GM19238 (cell line): ENCODE measurements at regions not wholly inside any gene's neighbourhood (a gene's known extent, or its start where the extent isn't known, plus 50 kb on each side); places are given as distances from the start of the nearest gene placed in this dataset.

ENCODE experiments used
- DNase-seq: peaks from one replicate; pipeline ENCODE4 v3.0.0; 2011; ENCODE audit warnings: low spot score; ENCODE audit not compliant: insufficient read length

DNA sequence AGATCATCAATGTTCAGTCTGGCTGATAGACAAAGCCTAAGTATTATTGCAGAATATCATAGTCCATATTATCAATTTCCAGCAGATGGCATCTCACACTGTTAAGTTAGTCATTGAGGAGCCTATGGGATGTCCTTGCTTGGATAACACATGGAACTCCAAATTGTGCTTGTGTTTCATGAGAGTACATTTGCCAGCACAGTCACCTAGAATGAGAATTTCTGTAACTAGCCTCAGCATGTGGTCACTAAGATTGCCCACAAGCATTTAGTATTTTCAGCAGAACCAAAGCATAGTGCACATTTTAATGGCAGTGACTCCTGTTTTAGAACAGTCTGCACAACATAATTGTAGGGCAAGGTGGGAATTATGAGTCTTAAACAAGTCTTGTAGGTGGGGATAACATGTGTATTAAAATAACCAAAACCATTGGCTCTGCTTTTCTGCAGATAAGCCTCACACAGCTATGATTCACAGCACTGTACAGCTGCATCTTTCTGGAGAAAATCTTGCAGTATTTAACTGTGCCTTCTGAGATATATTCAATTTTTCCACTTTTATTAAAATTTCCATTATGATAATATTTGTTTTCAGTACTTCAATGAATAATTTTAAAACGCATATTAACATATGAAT lies 882.8 kb upstream of the SOX9 start:
- no peak for DNase-seq

DNA sequence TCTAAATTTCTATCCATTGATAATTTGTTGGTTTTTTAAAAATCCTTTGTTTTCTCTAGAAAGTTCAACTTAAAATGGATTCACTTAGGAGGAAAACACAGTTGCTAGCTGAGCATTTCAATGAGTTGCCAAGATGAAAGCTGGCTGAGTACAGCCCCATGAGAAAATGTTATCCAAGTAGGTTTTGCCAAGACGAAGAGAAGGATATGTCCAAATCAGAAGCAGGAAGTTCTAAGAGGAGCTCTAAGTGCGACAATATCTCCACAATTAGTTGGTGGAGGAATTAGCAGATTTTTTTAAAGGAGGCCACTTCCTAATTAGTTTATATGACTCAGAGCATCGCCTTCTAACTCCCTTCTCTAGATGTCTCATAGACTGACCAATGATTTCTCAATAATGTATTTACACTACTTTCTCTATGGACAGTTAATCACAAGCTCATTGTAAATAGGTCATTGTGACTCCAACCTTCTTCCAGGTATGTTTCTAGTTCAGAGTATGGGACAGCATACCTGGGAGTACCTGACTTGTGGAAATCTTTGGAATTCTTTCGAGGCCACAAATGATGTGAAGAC lies 873.3 kb upstream of the SOX9 start:
- no peak for DNase-seq

DNA sequence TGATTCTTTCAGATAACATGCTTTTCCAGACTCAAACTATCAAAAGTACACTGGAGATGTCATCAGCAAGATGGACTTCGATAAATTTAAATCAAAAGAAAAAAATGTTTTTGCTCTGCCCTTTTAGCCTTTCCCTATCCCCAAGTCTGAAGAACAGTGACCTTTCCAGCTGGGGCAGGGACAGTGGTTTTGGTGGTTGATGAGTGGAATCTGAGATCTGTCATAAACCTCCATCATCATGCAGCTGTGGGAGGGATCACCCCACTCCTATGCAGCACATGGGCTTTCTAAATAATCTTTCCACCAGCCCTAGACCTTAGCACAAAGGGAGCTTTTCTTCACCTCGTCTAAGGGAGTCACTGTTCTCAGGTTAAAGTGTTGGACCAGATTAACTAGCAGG lies 869.5 kb upstream of the SOX9 start:
- DNase-seq: no peak

DNA sequence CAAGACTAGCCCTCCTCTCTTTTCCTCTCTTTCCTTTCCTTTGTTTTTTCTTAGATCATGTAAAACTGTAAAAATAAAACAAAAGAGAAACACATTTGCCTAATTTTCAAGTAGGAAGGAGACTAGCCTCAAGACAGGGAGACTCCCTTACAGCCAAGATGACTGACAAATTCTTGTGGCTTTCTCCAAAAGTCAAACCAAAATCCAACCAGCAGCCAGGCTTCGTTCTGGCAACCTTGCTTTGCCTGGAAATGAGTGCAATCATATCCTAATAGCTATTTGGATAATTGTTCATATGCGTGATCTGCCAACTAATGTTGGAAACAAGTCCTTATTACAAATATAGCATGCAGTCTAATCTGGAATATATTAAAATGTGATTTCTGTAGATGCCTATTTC lies 868.9 kb upstream of the SOX9 start:
- DNase-seq: no peak

DNA sequence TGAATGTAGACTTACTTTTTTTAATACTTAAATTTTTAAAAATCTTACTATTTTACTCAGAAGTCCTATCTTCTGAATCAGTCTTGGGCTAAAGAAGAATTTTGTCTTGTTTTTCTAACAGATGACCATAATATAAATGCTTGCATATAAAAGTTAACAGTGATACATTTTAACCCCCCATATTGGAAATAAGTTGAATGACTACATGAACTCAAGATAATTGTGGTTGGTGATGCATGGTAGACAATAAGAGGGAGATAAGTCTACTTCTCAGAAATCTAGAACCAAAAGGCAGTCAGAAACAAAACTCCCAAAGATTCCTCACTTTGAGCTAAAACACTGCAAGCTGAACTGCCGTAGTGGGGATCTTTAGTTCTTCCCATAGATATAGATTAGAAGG lies 868.4 kb upstream of the SOX9 start:
- DNase-seq: no peak

DNA sequence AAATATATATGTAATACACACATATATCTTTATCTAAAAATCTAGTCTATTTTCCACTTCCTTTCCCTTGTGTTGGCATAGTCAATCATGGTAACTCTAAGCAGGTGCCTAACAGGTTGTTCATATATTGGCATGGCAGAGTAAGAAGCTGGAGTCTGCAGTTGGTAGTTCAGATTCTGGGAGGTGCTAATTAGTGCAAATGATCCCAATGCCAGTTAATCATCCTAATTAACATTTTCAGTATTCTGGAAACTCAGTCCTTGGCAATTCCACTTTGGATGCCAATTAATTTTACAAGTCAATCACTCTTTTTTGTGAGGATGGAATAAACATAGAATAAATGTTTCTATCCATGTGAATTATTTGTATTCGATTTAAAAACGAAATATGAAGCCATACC lies 863.7 kb upstream of the SOX9 start:
- no peak for DNase-seq

DNA sequence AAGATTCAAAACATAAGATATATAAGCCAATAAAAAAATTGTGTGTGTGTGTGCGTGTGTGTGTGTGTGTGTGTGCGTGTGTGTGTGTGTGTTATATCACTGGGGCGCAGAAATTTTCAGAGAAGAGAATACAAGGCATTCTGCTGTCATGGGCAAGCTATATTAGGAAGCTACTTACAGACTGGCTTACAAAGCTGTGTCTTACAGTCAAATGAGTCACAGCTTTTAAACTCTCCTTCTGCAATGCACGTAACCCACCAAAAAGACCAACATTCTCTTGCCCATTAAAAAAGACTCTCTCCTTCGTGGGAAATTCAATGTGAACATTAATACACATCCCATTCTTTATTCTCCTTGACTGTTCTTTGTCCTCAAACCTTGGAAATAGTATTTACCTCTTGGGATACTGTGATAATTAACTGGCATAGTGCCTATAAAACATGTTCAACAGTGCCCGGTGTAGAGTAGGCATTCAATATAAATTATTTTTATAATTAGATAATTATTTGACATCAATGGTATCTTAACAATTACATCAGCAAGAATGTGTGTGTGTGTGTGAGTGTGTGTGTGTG lies 860.4 kb upstream of the SOX9 start:
- DNase-seq: no peak

DNA sequence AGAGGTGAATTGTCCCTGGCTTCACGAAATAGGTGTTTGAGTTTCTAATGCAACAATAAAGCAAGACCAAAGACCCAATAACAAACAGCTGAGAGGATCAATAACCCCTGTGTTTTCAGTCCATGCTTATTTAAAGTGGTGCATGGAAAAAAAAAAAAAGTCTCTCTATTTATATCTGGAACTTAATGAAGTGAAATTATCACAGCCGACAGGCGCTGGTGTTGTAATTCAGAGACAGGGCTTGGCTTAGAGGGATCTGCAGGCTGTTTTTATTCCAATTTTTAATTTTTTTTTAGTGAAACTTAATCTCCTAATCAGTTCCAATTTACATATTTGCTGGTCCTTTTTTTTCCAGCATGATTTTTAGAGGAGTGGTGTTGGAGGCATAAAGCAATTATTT lies 858.2 kb upstream of the SOX9 start:
- DNase-seq: no peak

DNA sequence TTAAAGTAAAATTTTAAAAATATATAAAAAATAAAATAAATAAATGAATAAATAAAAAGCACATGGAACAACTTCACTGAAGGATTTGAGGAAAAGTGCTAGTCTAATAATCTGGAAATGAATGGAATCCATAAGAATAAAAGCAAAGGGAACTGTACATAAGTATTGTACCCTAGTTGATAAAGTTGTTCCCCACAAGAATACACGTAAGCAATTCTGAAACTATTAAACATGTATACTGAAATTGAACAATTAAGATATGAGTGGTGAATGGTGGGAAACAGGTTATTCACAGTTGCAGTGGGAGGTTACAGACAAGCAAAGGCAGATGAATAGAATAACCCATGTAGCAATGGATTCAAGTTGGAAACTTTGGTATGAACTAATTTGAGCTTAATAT lies 853.2 kb upstream of the SOX9 start:
- DNase-seq: no peak

DNA sequence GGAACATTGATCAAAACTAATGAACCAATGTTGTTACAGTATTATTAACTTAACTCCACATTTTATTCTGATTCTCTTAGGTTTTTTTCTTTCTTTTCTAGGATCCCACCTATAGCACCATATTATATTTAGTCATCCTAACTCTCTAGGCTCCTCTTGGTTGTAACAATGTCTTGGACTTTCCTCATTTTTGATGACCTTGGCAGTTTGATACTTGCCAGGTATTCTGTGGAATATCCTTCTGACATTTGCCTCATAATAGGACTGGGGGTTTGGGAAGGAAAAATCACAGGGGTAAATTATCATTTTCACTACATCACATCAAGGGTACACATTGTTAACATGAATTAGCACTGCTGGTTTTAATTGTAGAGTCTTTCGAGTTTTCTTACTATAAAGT lies 851.6 kb upstream of the SOX9 start:
- DNase-seq: no peak

DNA sequence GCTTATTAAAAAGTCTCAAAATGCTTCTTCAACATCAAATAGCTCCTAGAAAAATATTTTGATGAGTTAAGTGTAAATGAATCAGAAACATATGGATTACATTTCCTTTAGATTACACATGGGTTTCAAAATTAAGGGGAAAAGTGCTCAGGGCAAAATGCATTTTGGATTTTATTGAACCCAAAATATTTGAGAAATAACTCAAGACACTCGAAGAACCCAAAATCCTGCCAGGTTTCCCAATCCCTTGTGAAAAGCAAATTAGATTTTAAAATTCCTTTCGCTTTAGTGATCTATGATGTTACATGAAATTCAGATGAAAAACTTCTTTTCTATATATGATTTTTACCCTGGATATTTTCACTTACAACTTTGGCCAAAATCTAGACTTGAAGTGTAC lies 847.4 kb upstream of the SOX9 start:
- no peak for DNase-seq

DNA sequence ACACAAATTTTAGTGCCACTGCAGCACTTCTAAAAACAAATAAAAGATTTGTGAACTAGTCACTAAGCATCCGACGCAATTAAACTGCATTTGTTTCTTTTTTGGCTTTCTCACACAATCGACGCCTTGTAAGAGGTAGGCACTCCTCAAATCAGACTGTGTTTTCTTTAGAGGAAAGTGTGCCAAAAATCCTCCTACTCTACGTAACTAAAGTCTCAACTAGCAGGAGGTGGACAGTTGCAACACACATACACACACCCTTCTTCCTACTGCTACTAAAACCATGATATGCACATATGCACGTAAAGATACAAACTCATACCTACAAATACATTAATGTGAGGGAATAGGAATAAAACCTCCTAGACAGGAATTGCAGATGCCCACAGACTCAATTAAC lies 844.7 kb upstream of the SOX9 start:
- DNase-seq: no peak

DNA sequence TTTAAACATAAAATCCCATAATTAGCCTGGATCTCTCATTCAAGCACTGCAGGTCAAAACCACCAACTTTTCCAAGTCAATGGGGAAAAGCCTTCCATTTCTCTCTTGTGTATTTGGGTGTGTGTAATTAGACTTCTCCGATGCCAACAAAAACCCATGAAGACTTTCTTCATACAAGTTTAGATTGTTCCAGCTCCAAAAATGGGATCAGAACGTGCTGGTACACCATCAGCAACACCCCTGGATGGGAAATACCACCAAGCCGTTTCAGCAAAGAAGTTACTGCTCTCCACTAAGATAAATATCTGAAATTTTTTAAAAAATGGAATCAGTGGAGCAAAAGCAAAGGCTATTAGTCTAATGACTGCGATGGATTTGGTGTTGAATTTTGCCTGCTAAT lies 837.3 kb upstream of the SOX9 start:
- DNase-seq: no peak

DNA sequence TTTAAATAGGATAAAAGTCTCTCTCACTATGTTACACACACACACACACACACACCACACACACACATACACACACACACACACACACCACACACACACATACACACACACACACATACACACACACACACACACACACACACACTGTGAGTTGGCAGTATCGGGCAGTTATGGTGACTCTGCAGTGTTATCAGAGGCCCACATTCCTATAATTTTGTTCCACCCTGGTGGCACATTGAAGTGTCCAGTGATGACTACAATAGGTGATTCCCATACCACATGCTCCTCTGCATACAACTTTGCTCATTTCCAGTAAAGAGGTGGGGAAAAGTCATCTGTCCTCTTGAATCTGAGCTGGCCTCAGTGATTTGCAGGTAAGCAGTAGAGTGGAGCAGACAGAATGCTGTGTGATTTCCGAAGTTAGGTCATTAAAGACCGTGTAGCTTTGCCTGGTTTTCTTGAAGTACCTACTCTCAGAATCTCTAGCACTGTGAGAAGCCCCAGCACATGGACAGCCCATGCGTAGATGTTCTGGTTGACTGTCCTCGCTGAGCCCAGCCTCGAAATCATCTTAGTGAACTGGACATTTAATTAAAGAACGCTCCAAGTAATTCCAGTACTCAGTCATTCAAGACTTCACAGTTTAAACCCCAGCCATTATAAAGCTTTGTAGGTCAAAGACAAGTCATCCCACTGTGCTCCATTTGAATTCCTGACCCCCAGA lies 836.6 kb upstream of the SOX9 start:
- no peak for DNase-seq

DNA sequence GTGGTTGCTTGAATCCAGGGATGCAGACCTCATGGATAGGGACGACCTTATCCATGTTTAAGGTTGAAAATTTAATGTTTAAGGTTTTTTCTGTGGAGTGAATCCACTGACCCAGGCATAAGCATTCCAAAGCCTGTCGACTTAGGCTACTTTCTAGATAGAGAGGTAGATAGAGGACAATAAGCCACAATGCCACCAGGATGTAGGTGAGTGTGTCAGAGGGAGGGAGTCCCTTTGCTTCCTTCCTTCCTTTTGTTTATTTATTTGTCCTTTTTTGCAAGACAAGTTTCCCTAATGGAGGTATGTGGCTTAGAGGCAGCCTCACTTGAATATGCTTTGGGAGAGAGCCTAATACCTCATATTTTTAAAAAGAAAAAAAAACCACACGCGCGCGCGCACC lies 834.2 kb upstream of the SOX9 start:
- no peak for DNase-seq

DNA sequence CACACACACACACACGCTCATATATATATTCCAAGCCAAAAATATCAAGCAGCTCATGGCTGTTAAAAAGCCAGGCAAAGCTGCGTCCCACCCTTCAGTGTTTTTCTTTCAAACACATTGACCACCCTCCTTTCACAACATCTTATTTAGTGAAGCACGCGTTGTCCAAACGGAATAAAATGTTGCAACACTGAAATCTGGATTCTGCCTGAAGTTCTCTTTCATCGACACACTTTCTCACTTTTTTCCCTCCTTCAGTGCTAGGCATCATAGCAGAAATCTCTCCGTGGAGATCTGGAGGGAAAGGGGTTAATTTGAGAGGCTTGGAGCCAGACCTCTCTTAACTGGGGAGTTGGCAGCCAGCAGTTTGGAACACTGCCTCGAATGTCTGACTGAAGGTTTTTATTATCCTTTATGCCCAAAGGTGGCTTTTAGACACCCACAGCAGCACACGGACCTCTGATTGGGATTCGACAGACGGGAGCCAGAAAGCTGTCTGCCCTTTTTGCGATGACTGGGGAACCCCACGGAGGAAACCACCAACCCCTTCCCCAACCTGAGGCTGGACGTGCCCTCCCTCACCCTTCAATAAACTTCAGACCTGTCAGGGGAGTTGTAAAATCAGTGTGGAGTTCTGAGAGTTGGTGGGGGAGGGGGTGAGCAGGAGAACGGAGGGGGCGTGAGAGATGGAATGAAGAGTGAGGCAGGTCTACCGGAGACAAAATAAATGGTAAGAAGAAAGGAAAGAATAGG lies 833.6 kb upstream of the SOX9 start:
- DNase-seq: no peak

DNA sequence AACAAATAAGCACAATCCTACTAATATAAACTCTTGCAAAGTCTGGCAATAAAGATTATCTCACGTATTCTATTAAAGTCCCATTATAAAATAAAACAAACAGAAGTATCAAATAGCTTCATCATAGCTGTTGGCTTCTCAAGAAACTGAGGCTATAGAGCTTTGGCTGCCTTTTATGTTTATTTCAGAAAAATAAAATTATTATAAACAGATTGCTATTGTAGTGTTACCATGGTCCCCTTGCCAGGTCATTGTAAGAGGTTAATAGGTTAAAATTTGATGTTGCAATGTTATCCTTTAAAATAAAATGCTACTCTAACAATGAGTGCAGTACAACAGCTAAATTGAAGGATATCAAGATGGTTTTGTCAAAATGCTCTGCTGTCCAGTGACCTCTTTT lies 828.8 kb upstream of the SOX9 start:
- no peak for DNase-seq

DNA sequence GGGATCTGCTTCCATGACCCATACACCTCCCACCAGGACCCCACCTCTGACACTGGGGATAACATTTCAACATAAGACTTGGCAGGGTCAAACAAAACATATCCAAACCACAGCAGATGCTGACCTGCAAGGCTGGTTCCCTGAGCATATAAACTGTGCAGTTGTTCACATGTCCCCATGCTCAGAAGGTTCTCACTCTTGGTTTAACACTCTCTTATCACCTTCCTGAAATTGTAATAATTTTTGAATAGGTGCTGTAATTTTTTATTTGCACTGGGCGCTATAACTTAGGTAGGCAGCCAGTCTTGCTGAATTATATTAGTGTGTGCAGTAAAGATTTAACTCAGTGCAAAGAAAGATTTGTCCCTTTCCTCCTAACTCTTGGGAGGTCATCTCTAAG lies 824.8 kb upstream of the SOX9 start:
- no peak for DNase-seq

DNA sequence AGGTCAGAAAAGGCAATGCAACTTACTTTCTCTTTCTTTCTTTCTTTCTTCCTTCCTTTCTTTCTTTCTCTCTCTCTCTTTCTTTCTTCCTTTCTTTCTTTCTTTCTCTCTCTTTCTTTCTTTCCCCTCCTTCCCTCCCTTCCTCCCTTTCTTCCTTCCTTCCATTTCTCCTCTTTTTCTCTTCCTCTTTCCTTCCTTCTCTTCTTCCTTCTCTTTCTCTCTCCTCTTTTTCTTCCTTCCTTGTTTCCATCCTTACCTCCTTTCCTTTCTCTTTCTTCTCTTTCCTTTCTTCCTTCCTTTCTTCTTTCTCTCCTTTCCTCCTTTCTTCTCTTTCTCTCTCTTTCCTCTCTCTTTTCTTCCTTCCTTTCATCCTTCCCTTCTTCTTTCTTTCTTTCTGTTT lies 819.8 kb upstream of the SOX9 start:
- no peak for DNase-seq

DNA sequence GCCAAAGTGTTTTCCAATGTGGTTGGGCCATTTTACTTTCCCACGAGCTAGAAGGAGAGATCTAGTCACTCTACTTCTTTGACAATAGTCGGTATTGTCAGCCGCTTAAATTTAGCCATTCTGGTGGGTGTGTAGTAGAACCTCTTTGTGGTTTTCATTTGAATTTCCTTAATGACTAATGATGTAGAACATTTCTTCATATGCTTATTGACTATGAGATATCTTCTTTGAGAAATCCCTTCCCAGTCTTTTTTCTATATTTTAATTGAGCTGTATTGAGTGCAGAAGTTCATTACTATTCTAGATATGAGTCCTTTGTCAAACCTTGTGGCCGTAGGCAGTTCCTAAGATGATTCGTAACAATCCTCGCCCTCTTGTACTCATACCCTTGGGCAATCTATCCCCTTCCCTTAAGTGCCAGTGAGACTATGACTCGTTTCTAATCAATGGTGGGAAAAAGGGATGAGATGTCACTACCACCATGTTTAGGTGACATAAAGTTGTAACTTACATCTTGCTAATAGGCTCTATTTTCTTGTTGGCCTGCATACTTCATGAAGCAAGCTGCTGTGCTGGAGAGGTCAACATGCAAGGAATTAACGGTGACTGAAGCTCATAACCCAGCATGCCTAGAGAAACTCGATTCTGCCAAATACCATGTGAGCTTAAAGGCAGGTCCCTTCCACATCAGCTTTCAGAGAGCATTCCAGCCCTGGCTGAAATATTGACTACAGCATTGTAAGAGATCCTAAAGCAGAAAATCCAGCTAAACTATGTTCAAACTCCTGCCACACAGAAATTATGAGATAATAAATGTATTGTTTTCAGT lies 817.9 kb upstream of the SOX9 start:
- no peak for DNase-seq

DNA sequence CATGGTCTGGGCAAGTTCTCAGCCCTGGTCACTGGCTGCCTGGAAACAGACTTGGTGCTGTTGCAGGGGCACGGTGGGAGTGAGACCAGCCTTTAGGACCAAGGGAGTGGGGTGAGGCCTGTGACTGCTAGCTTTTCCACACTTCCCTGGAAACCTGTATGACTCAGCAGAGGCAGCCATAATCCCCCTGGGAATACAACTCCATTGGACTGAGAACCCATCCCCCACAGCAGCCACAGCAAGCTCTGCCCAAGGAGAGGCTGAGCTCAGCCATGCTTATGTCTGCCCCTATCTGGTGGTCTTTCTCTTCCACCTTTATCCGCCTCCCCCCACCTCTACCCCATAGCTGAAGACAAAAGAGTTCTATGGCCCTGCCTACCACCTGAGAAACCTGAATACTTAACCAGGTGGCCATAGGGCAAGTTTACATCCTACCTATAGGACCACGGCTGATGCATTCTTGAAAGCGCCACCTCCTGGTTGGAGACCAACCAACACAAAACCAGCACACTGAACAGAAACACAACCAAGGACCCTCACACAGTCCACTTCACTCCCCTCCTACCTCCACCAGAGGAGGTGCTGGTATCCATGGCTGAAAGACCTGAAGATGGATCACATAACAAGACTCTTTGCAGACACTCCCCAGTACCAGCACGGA lies 816.2 kb upstream of the SOX9 start:
- DNase-seq: no peak
